Astrocyte (in vitro differentiated cells and primary cell): ENCODE measurements at regions not wholly inside any gene's neighbourhood (a gene's known extent, or its start where the extent isn't known, plus 50 kb on each side); places are given as distances from the start of the nearest gene placed in this dataset.
A peak's percentile ranks its signal among the peaks of the same experiment; 100 is the strongest.

ENCODE experiments used
- DNase-seq: peaks from one replicate; pipeline ENCODE4 v3.0.0-alpha.2; 2010; ENCODE audit warnings: low read depth
- FAIRE-seq: peaks from 2 replicates; lab custom pipeline; 2011; peaks lifted over from hg19 to GRCh38; lab: Jason Lieb, UNC
- H2AFZ ChIP-seq: 2 replicates; pipeline ENCODE4 v1.6.0; 2012; ENCODE audit warnings: low read depth, low read length, inconsistent platforms
- H3K27ac ChIP-seq: 2 replicates; pipeline ENCODE4 v1.5.1; 2011; ENCODE audit warnings: low read depth, low read length, inconsistent platforms
- H3K27me3 ChIP-seq: 2 replicates; pipeline ENCODE4 v1.6.0; 2011; ENCODE audit warnings: low read length, inconsistent platforms; ENCODE audit not compliant: insufficient read depth
- H3K36me3 ChIP-seq: 2 replicates; pipeline ENCODE4 v1.5.1; 2011; ENCODE audit warnings: low read length, inconsistent platforms; ENCODE audit not compliant: insufficient read depth
- H3K4me1 ChIP-seq: 2 replicates; pipeline ENCODE4 v1.5.1; 2011; ENCODE audit warnings: low read length, inconsistent platforms; ENCODE audit not compliant: insufficient read depth
- H3K4me2 ChIP-seq: 2 replicates; pipeline ENCODE4 v1.6.0; 2012; ENCODE audit warnings: low read length, inconsistent platforms
- H3K4me3 ChIP-seq: 2 replicates; pipeline ENCODE4 v1.5.1; 2011; ENCODE audit warnings: low read depth, mild to moderate bottlenecking, low read length, inconsistent platforms; ENCODE audit not compliant: insufficient read depth
- H3K79me2 ChIP-seq: 2 replicates; pipeline ENCODE4 v1.6.0; 2012; ENCODE audit warnings: mild to moderate bottlenecking, low read length, inconsistent platforms; ENCODE audit not compliant: insufficient read depth
- H3K9ac ChIP-seq: 2 replicates; pipeline ENCODE4 v1.6.0; 2012; ENCODE audit warnings: mild to moderate bottlenecking, low read length, inconsistent platforms
- H3K9me3 ChIP-seq: 2 replicates; pipeline ENCODE4 v1.5.1; 2012; ENCODE audit warnings: low read depth, mild to moderate bottlenecking, low read length, inconsistent platforms; ENCODE audit not compliant: insufficient read depth
- H4K20me1 ChIP-seq: 2 replicates; pipeline ENCODE4 v1.6.0; 2012; ENCODE audit warnings: low read length, inconsistent platforms; ENCODE audit not compliant: insufficient read depth
- H3K27ac Mint-ChIP-seq: one replicate; pipeline ENCODE4 v1.8.0; 2021; ENCODE audit warnings: mild to moderate bottlenecking, mixed read lengths; ENCODE audit not compliant: unreplicated experiment
- H3K27me3 Mint-ChIP-seq: one replicate; pipeline ENCODE4 v1.8.0; 2021; ENCODE audit warnings: low read depth, mixed read lengths; ENCODE audit not compliant: unreplicated experiment
- H3K36me3 Mint-ChIP-seq: one replicate; pipeline ENCODE4 v1.8.0; 2021; ENCODE audit warnings: low read depth, mixed read lengths; ENCODE audit not compliant: unreplicated experiment
- H3K4me1 Mint-ChIP-seq: one replicate; pipeline ENCODE4 v1.8.0; 2021; ENCODE audit warnings: low read depth, mixed read lengths; ENCODE audit not compliant: unreplicated experiment
- H3K4me3 Mint-ChIP-seq: one replicate; pipeline ENCODE4 v1.8.0; 2021; ENCODE audit warnings: mild to moderate bottlenecking, moderate library complexity, mixed read lengths; ENCODE audit not compliant: unreplicated experiment
- H3K9me3 Mint-ChIP-seq: one replicate; pipeline ENCODE4 v1.8.0; 2021; ENCODE audit warnings: mild to moderate bottlenecking, mixed read lengths; ENCODE audit not compliant: unreplicated experiment
- EZH2 ChIP-seq: IDR thresholded peaks from 2 replicates; pipeline ENCODE4 v1.6.1; 2012; ENCODE audit warnings: mild to moderate bottlenecking, low read length, inconsistent platforms; ENCODE audit not compliant: insufficient read depth
- TF ChIP-seq, protein P1 (sequence below): IDR thresholded peaks from 2 replicates; pipeline ENCODE4 v1.5.1; 2011; ENCODE audit warnings: low read depth, mild to moderate bottlenecking, inconsistent platforms, low read length, moderate library complexity; ENCODE audit not compliant: insufficient read depth

DNA sequence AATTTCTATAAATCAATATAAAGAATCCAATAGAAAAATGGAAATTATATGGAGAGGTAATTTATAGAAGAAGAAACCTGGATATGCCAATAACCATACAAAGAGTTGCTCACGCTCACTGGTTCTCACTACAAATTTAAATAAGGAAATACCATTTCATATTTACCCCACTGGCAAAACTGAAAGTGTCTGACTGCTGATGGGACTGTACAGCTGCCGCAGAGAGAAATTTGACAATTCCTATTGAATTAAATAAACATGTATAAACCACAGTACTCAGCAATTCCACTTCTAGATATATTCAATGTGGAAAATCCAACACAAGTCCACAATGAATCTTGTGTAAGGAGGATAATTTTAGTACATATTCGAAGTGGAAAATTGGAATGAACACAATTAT lies 830.4 kb upstream of the GRAMD2B start:
- DNase-seq, result no peak
- peaks cover 18% of the 10 kb centered on the region for H3K4me1 Mint-ChIP-seq
- Histone ChIP-seq H3K9ac (no peak overlapping the region), H3K4me1 (peaks cover 5% of the 10 kb centered on the region), H3K4me2 (no peak overlapping the region), H3K36me3 (no peaks in the 10 kb centered on the region), H3K27ac (no peak overlapping the region), H3K4me3 (no peak overlapping the region), H4K20me1 (no peaks in the 10 kb centered on the region), H3K27me3 (no peaks in the 10 kb centered on the region), H3K79me2 (no peaks in the 10 kb centered on the region), H3K9me3 (no peaks in the 10 kb centered on the region), H2AFZ (no peak overlapping the region)
- TF ChIP-seq, protein P1, sequence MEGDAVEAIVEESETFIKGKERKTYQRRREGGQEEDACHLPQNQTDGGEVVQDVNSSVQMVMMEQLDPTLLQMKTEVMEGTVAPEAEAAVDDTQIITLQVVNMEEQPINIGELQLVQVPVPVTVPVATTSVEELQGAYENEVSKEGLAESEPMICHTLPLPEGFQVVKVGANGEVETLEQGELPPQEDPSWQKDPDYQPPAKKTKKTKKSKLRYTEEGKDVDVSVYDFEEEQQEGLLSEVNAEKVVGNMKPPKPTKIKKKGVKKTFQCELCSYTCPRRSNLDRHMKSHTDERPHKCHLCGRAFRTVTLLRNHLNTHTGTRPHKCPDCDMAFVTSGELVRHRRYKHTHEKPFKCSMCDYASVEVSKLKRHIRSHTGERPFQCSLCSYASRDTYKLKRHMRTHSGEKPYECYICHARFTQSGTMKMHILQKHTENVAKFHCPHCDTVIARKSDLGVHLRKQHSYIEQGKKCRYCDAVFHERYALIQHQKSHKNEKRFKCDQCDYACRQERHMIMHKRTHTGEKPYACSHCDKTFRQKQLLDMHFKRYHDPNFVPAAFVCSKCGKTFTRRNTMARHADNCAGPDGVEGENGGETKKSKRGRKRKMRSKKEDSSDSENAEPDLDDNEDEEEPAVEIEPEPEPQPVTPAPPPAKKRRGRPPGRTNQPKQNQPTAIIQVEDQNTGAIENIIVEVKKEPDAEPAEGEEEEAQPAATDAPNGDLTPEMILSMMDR, result no peak
- TF ChIP-seq EZH2, result no peak
- no peak overlapping the region for H3K27ac Mint-ChIP-seq
- no peak for FAIRE-seq
- no peaks in the 10 kb centered on the region for H3K36me3 Mint-ChIP-seq
- no peaks in the 10 kb centered on the region for H3K9me3 Mint-ChIP-seq
- no peak overlapping the region for H3K4me3 Mint-ChIP-seq
- H3K27me3 Mint-ChIP-seq, result no peaks in the 10 kb centered on the region

DNA sequence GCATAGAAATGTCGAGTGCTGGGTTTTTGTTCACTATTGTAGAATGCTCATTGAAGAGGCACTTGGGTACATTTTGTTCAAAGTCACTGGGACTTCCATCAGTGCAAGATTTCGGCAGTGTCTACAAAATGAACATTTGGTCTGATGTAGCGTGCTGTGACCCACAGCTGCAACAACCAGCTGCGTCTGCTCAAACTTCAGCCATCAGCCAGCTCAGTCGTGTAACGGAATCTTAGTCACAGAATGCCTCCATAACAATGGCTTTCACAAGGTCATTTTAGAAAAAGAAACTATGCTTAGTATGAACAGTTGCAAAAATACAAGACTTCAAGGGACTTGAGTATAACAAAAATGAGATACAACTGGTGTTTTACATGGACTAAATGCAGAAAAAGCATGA lies 828.1 kb upstream of the GRAMD2B start:
- Histone ChIP-seq H3K4me3 (no peak overlapping the region), H3K27me3 (no peaks in the 10 kb centered on the region), H3K4me2 (no peak overlapping the region), H3K9me3 (no peaks in the 10 kb centered on the region), H4K20me1 (no peaks in the 10 kb centered on the region), H2AFZ (no peak overlapping the region), H3K9ac (no peak overlapping the region), H3K27ac (no peak overlapping the region), H3K79me2 (no peaks in the 10 kb centered on the region), H3K36me3 (no peaks in the 10 kb centered on the region), H3K4me1 (peaks cover 6% of the 10 kb centered on the region)
- Mint-ChIP-seq H3K4me1 (peaks cover 20% of the 10 kb centered on the region), H3K4me3 (no peak overlapping the region), H3K9me3 (no peaks in the 10 kb centered on the region), H3K36me3 (no peaks in the 10 kb centered on the region), H3K27me3 (no peaks in the 10 kb centered on the region), H3K27ac (no peak overlapping the region)
- FAIRE-seq, result no peak
- no peak for TF ChIP-seq EZH2
- TF ChIP-seq, protein P1, result no peak
- DNase-seq, result peak; percentile 55

DNA sequence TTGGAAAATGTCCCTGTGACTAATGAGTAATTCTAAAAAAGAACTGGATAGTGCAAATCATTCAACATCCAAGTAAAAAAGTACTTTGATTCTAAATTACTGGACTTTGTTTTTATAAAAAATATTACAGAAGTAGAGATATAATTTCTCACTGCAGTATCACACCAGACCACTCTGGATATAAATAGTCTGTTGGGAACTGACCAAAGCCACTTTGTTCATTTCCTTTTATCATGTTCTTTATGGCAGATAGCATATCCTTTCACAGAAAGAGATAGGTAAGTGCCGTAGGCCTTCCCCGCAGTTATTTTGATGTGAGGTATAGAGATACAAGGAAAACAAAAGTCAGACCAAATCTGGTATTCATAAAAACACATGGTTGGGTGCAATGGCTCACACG lies 827.4 kb upstream of the GRAMD2B start:
- no peaks in the 10 kb centered on the region for H3K79me2 ChIP-seq

More for the DNA sequence above, 827.4 kb upstream of the GRAMD2B start:
- Mint-ChIP-seq H3K27ac (no peak overlapping the region), H3K27me3 (no peaks in the 10 kb centered on the region), H3K36me3 (no peaks in the 10 kb centered on the region), H3K4me1 (peaks cover 20% of the 10 kb centered on the region), H3K4me3 (no peak overlapping the region), H3K9me3 (no peaks in the 10 kb centered on the region)
- H3K36me3 ChIP-seq, result no peaks in the 10 kb centered on the region
- peaks cover 6% of the 10 kb centered on the region for H3K4me1 ChIP-seq
- no peak overlapping the region for H2AFZ ChIP-seq
- H3K27me3 ChIP-seq, result no peaks in the 10 kb centered on the region
- no peaks in the 10 kb centered on the region for H4K20me1 ChIP-seq
- H3K9ac ChIP-seq, result no peak overlapping the region
- H3K4me3 ChIP-seq, result no peak overlapping the region
- FAIRE-seq, result no peak
- H3K9me3 ChIP-seq, result no peaks in the 10 kb centered on the region
- H3K4me2 ChIP-seq, result no peak overlapping the region
- H3K27ac ChIP-seq, result no peak overlapping the region
- DNase-seq, result no peak
- TF ChIP-seq, protein P1, result no peak
